Skeletal muscle satellite cell (primary cell): ENCODE measurements at regions not wholly inside any gene's neighbourhood (a gene's known extent, or its start where the extent isn't known, plus 50 kb on each side); places are given as distances from the start of the nearest gene placed in this dataset.

Source experiments
- H3K27me3 ChIP-seq: 2 replicates; pipeline ENCODE4 v1.7.0; 2013; ENCODE audit warnings: low read length; ENCODE audit not compliant: control insufficient read depth, insufficient read depth
- H3K36me3 ChIP-seq: 2 replicates; pipeline ENCODE4 v1.7.0; 2013; ENCODE audit warnings: mild to moderate bottlenecking, control low read depth, low read length; ENCODE audit not compliant: insufficient read depth
- H3K4me1 ChIP-seq: 2 replicates; pipeline ENCODE4 v1.7.0; 2013; ENCODE audit warnings: low read length; ENCODE audit not compliant: control insufficient read depth, insufficient read depth
- H3K4me2 ChIP-seq: 2 replicates; pipeline ENCODE4 v1.7.0; 2013; ENCODE audit warnings: mild to moderate bottlenecking, low read length
- H3K4me3 ChIP-seq: 2 replicates; pipeline ENCODE4 v1.7.0; 2013; ENCODE audit warnings: low read length
- H3K9ac ChIP-seq: 2 replicates; pipeline ENCODE4 v1.7.0; 2013; ENCODE audit warnings: mild to moderate bottlenecking, low read depth, low read length, moderate library complexity
- H3K9me3 ChIP-seq: replicated peaks from 2 replicates; pipeline ENCODE4 v1.7.0; 2013; ENCODE audit warnings: mild to moderate bottlenecking, control low read depth, low read length

GRCh38 chr7:41118486-41118885 is 584.4 kb downstream of the INHBA start:
- H3K4me3 ChIP-seq = no peak overlapping the region
- no peaks in the 10 kb centered on the region for H3K36me3 ChIP-seq
- H3K27me3 ChIP-seq = no peaks in the 10 kb centered on the region
- no peak overlapping the region for H3K4me2 ChIP-seq
- no peak overlapping the region for H3K9ac ChIP-seq
- H3K9me3 ChIP-seq = no peaks in the 10 kb centered on the region
- no peaks in the 10 kb centered on the region for H3K4me1 ChIP-seq

- Histone ChIP-seq H3K27me3 (no peaks in the 10 kb centered on the region), H3K4me1 (no peaks in the 10 kb centered on the region), H3K4me3 (no peak overlapping the region), H3K4me2 (no peak overlapping the region), H3K9me3 (no peaks in the 10 kb centered on the region), H3K9ac (no peak overlapping the region), H3K36me3 (no peaks in the 10 kb centered on the region)
Measured at GRCh38 chr7:41117431-41117830, 585.5 kb downstream of the INHBA start.

- Histone ChIP-seq H3K36me3 (no peaks in the 10 kb centered on the region), H3K4me3 (no peak overlapping the region), H3K9ac (no peak overlapping the region), H3K4me1 (no peaks in the 10 kb centered on the region), H3K9me3 (no peaks in the 10 kb centered on the region), H3K4me2 (no peak overlapping the region), H3K27me3 (no peaks in the 10 kb centered on the region)
Measured at GRCh38 chr7:41116817-41117216, 586.1 kb downstream of the INHBA start.

- Histone ChIP-seq H3K4me1 (no peaks in the 10 kb centered on the region), H3K36me3 (no peaks in the 10 kb centered on the region), H3K9ac (no peak overlapping the region), H3K9me3 (no peaks in the 10 kb centered on the region), H3K27me3 (no peaks in the 10 kb centered on the region), H3K4me3 (no peak overlapping the region), H3K4me2 (no peak overlapping the region)
Measured at GRCh38 chr7:41116337-41116736, 586.6 kb downstream of the INHBA start.

GRCh38 chr7:41114691-41115090 is 588.2 kb downstream of the INHBA start:
- no peak overlapping the region for H3K4me3 ChIP-seq
- H3K9ac ChIP-seq = no peak overlapping the region
- H3K36me3 ChIP-seq = no peaks in the 10 kb centered on the region
- H3K9me3 ChIP-seq = no peaks in the 10 kb centered on the region
- H3K4me2 ChIP-seq = no peak overlapping the region
- no peaks in the 10 kb centered on the region for H3K27me3 ChIP-seq
- H3K4me1 ChIP-seq = no peaks in the 10 kb centered on the region

GRCh38 chr7:41114131-41114530 is 588.8 kb downstream of the INHBA start:
- H3K36me3 ChIP-seq = no peaks in the 10 kb centered on the region
- H3K9ac ChIP-seq = no peak overlapping the region
- no peaks in the 10 kb centered on the region for H3K27me3 ChIP-seq
- no peak overlapping the region for H3K4me2 ChIP-seq
- no peak overlapping the region for H3K4me3 ChIP-seq
- H3K4me1 ChIP-seq = peaks cover 2% of the 10 kb centered on the region
- no peaks in the 10 kb centered on the region for H3K9me3 ChIP-seq

GRCh38 chr7:41113719-41114118 is 589.2 kb downstream of the INHBA start:
- peaks cover 5% of the 10 kb centered on the region for H3K4me1 ChIP-seq
- H3K9me3 ChIP-seq = no peaks in the 10 kb centered on the region

GRCh38 chr7:41110186-41110585 is 592.7 kb downstream of the INHBA start:
- Histone ChIP-seq H3K4me3 (no peak overlapping the region), H3K36me3 (no peaks in the 10 kb centered on the region), H3K4me1 (peaks cover 21% of the 10 kb centered on the region), H3K27me3 (no peaks in the 10 kb centered on the region), H3K9ac (no peak overlapping the region), H3K9me3 (no peaks in the 10 kb centered on the region), H3K4me2 (no peak overlapping the region)

More at GRCh38 chr7:41113719-41114118, 589.2 kb downstream of the INHBA start:
- Histone ChIP-seq H3K4me2 (no peak overlapping the region), H3K4me3 (no peak overlapping the region), H3K27me3 (no peaks in the 10 kb centered on the region), H3K36me3 (no peaks in the 10 kb centered on the region), H3K9ac (no peak overlapping the region)

- peak overlapping the region; percentile 29 for H3K9ac ChIP-seq
- no peaks in the 10 kb centered on the region for H3K9me3 ChIP-seq
- H3K27me3 ChIP-seq = no peaks in the 10 kb centered on the region
- H3K36me3 ChIP-seq = no peaks in the 10 kb centered on the region
- no peak overlapping the region for H3K4me3 ChIP-seq
- peaks cover 21% of the 10 kb centered on the region for H3K4me1 ChIP-seq
- no peak overlapping the region for H3K4me2 ChIP-seq
Measured at GRCh38 chr7:41108821-41109220, 594.1 kb downstream of the INHBA start.

GRCh38 chr7:41107938-41108448 is 594.9 kb downstream of the INHBA start:
- Histone ChIP-seq H3K27me3 (no peaks in the 10 kb centered on the region), H3K36me3 (no peaks in the 10 kb centered on the region), H3K4me2 (peak overlapping the region; percentile 68), H3K4me1 (peaks cover 21% of the 10 kb centered on the region), H3K4me3 (peak overlapping the region; percentile 53), H3K9ac (peak overlapping the region; percentile 29), H3K9me3 (no peaks in the 10 kb centered on the region)

- Histone ChIP-seq H3K4me3 (peak overlapping the region; percentile 53), H3K9me3 (no peaks in the 10 kb centered on the region)
Measured at GRCh38 chr7:41107330-41107937, 595.5 kb downstream of the INHBA start.

GRCh38 chr7:41104631-41105030 is 598.3 kb downstream of the INHBA start:
- H3K27me3 ChIP-seq = no peaks in the 10 kb centered on the region
- H3K9ac ChIP-seq = no peak overlapping the region
- no peaks in the 10 kb centered on the region for H3K9me3 ChIP-seq
- H3K4me3 ChIP-seq = no peak overlapping the region
- H3K4me2 ChIP-seq = no peak overlapping the region
- H3K4me1 ChIP-seq = peaks cover 21% of the 10 kb centered on the region
- no peaks in the 10 kb centered on the region for H3K36me3 ChIP-seq

More at GRCh38 chr7:41107330-41107937, 595.5 kb downstream of the INHBA start:
- H3K36me3 ChIP-seq = no peaks in the 10 kb centered on the region
- peaks cover 21% of the 10 kb centered on the region for H3K4me1 ChIP-seq
- H3K4me2 ChIP-seq = peak overlapping the region; percentile 68
- H3K9ac ChIP-seq = peak overlapping the region; percentile 29
- H3K27me3 ChIP-seq = no peaks in the 10 kb centered on the region
